KMS-11 (cell line): ENCODE measurements at regions not wholly inside any gene's neighbourhood (a gene's known extent, or its start where the extent isn't known, plus 50 kb on each side); places are given as distances from the start of the nearest gene placed in this dataset.

Experiments used
- H2AFZ ChIP-seq: fragments of 200-600 bp; sonication (generic); 2 replicates; pipeline ENCODE4 v1.6.1; 2016; ENCODE audit warnings: antibody characterized with exemption, mixed run types, low read depth
- H3K27ac ChIP-seq: fragments of 200-600 bp; sonication (generic); 2 replicates; pipeline ENCODE4 v1.6.1; 2016; ENCODE audit warnings: mild to moderate bottlenecking, mixed run types
- H3K27me3 ChIP-seq: fragments of 200-600 bp; sonication (generic); 2 replicates; pipeline ENCODE4 v1.6.1; 2017; ENCODE audit warnings: mild to moderate bottlenecking, low read depth, mixed run types, moderate library complexity; ENCODE audit not compliant: insufficient read depth
- H3K36me3 ChIP-seq: fragments of 200-600 bp; sonication (generic); 2 replicates; pipeline ENCODE4 v1.6.1; 2017; ENCODE audit warnings: mild to moderate bottlenecking, mixed run types; ENCODE audit not compliant: insufficient read depth
- H3K4me1 ChIP-seq: fragments of 200-600 bp; sonication (generic); 2 replicates; pipeline ENCODE4 v1.6.1; 2016; ENCODE audit warnings: mild to moderate bottlenecking, low read depth, mixed run types; ENCODE audit not compliant: poor library complexity, severe bottlenecking
- H3K4me2 ChIP-seq: fragments of 200-600 bp; sonication (generic); 2 replicates; pipeline ENCODE4 v1.7.0; 2016; ENCODE audit warnings: mild to moderate bottlenecking, mixed run types
- H3K4me3 ChIP-seq: fragments of 200-600 bp; sonication (generic); IDR thresholded peaks from 2 replicates; pipeline ENCODE4 v1.6.1; 2017; ENCODE audit warnings: low read depth, low read length, mixed read lengths; ENCODE audit not compliant: insufficient read depth
- H3K79me2 ChIP-seq: fragments of 200-600 bp; sonication (generic); 2 replicates; pipeline ENCODE4 v1.6.1; 2016; ENCODE audit warnings: low read depth, mixed run types; ENCODE audit not compliant: insufficient read depth
- H3K9ac ChIP-seq: fragments of 200-600 bp; sonication (generic); 2 replicates; pipeline ENCODE4 v1.6.1; 2016; ENCODE audit warnings: mild to moderate bottlenecking, mixed run types
- H4K20me1 ChIP-seq: fragments of 200-600 bp; sonication (generic); 2 replicates; pipeline ENCODE4 v1.6.1; 2016; ENCODE audit warnings: mild to moderate bottlenecking, mixed run types; ENCODE audit not compliant: insufficient read depth
- CTCF ChIP-seq: fragments of 200-600 bp; sonication (generic); conservative IDR thresholded peaks from 2 replicates; pipeline ENCODE4 v1.6.1; 2017; ENCODE audit warnings: low read depth, mild to moderate bottlenecking, antibody characterized with exemption, low read length, moderate library complexity, mixed read lengths

- Histone ChIP-seq H4K20me1 (no peaks in the 10 kb centered on the region), H3K27ac (no peak overlapping the region), H3K27me3 (peaks cover 18% of the 10 kb centered on the region; the same call in 1 of the 2 replicates), H3K4me1 (no peaks in the 10 kb centered on the region), H3K9ac (no peak overlapping the region), H3K36me3 (no peaks in the 10 kb centered on the region), H2AFZ (no peak overlapping the region), H3K4me3 (no peak overlapping the region), H3K4me2 (no peak overlapping the region), H3K79me2 (no peaks in the 10 kb centered on the region)
- no peak for TF ChIP-seq CTCF
These were observed 190.8 kb upstream of the C14orf180 start for GRCh38 chr14:104388541-104389325.

- Histone ChIP-seq H3K4me3 (no peak overlapping the region), H4K20me1 (no peaks in the 10 kb centered on the region), H3K36me3 (no peaks in the 10 kb centered on the region), H3K9ac (no peak overlapping the region), H3K4me1 (no peaks in the 10 kb centered on the region), H3K4me2 (no peak overlapping the region), H3K79me2 (no peaks in the 10 kb centered on the region), H2AFZ (no peak overlapping the region), H3K27me3 (peaks cover 17% of the 10 kb centered on the region; the same call in 1 of the 2 replicates), H3K27ac (no peak overlapping the region)
- no peak for TF ChIP-seq CTCF
These were observed 190.0 kb upstream of the C14orf180 start for GRCh38 chr14:104389326-104390220.

GRCh38 chr14:104390221-104390931 lies 189.2 kb upstream of the C14orf180 start:
- no peak for TF ChIP-seq CTCF
- no peaks in the 10 kb centered on the region for H4K20me1 ChIP-seq
- H3K27ac ChIP-seq: no peak overlapping the region
- no peaks in the 10 kb centered on the region for H3K36me3 ChIP-seq
- H3K79me2 ChIP-seq: no peaks in the 10 kb centered on the region
- no peak overlapping the region for H3K4me2 ChIP-seq
- no peak overlapping the region for H2AFZ ChIP-seq
- no peak overlapping the region for H3K9ac ChIP-seq
- H3K4me1 ChIP-seq: no peaks in the 10 kb centered on the region
- no peak overlapping the region for H3K4me3 ChIP-seq
- H3K27me3 ChIP-seq: peaks cover 19% of the 10 kb centered on the region; the same call in 1 of the 2 replicates

- no peak overlapping the region for H2AFZ ChIP-seq
- H4K20me1 ChIP-seq: no peaks in the 10 kb centered on the region
- no peak overlapping the region for H3K4me2 ChIP-seq
- no peak for TF ChIP-seq CTCF
- no peak overlapping the region for H3K9ac ChIP-seq
- no peak overlapping the region for H3K27ac ChIP-seq
- peaks cover 17% of the 10 kb centered on the region; the same call in 1 of the 2 replicates for H3K27me3 ChIP-seq
- H3K4me3 ChIP-seq: no peak overlapping the region
- H3K36me3 ChIP-seq: no peaks in the 10 kb centered on the region
- H3K4me1 ChIP-seq: no peaks in the 10 kb centered on the region
- H3K79me2 ChIP-seq: no peaks in the 10 kb centered on the region
These were observed 188.3 kb upstream of the C14orf180 start for GRCh38 chr14:104390941-104391901.
